Transverse colon (tissue), 3 donors: ENCODE measurements at regions not wholly inside any gene's neighbourhood (a gene's known extent, or its start where the extent isn't known, plus 50 kb on each side); places are given as distances from the start of the nearest gene placed in this dataset.

ENCODE experiments used
- POLR2A ChIP-seq: fragments of 450-650 bp; IDR thresholded peaks from one replicate; pipeline ENCODE4 v1.6.1; 2016; ENCODE audit warnings: antibody characterized with exemption, mild to moderate bottlenecking, moderate library complexity
- TF ChIP-seq, protein P1 (sequence below), 5 experiments: fragments of 200-600 bp in 3 of 5; fragments of 450-650 bp in 2 of 5; sonication (generic) in 3 of 5; IDR thresholded peaks; 1 replicate in 2 of 5; 2 replicates in 3 of 5; pipeline ENCODE4 v1.5.1; 2016 to 2017; ENCODE audit warnings: antibody characterized with exemption in 5 of 5, inconsistent platforms in 3 of 5, mild to moderate bottlenecking in 2 of 5, moderate library complexity in 1 of 5

DNA sequence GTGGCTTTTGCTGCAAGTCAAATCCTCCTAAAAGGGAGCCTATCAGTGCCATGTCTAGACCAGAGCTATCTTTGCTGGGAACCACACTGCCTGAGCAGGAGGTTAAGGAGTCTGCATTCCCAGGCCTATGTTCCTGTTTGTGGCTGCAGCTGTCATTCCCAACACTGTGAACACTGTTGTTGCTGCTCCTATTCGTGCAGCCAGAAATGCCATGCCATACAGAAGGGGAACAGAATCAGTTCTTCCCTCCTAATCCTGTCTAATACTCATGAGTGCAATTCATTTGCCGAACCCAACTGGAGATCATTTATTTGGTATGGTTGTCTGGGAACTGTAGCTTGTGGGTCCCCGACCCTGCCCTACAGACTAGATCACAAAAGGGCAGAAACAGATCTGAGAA lies 406.5 kb upstream of the GJE1 start:
- TF ChIP-seq, protein P1, sequence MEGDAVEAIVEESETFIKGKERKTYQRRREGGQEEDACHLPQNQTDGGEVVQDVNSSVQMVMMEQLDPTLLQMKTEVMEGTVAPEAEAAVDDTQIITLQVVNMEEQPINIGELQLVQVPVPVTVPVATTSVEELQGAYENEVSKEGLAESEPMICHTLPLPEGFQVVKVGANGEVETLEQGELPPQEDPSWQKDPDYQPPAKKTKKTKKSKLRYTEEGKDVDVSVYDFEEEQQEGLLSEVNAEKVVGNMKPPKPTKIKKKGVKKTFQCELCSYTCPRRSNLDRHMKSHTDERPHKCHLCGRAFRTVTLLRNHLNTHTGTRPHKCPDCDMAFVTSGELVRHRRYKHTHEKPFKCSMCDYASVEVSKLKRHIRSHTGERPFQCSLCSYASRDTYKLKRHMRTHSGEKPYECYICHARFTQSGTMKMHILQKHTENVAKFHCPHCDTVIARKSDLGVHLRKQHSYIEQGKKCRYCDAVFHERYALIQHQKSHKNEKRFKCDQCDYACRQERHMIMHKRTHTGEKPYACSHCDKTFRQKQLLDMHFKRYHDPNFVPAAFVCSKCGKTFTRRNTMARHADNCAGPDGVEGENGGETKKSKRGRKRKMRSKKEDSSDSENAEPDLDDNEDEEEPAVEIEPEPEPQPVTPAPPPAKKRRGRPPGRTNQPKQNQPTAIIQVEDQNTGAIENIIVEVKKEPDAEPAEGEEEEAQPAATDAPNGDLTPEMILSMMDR (IDR thresholded peaks at IDR 0.05): no peak
- TF ChIP-seq POLR2A: no peak
